B cell (primary cell): ENCODE measurements at regions not wholly inside any gene's neighbourhood (a gene's known extent, or its start where the extent isn't known, plus 50 kb on each side); places are given as distances from the start of the nearest gene placed in this dataset.

ENCODE experiments used
- ATAC-seq: fragments of 200-7000 bp; cut with Tn5 transposase; one replicate; pipeline ENCODE4 v1.10.0; 2021; ENCODE audit warnings: low read depth, mild to moderate bottlenecking, moderate number of reproducible peaks, moderate library complexity
- CTCF ChIA-PET: fragments of 350-600 bp; sonication (Branson Sonifier 250); formaldehyde crosslinking; loops from one replicate; lab custom pipeline; 2021; ENCODE audit warnings: antibody characterized with exemption, inconsistent platforms; lab: Charles Lee
- POLR2A ChIA-PET: fragments of 350-600 bp; sonication (Branson Sonifier 250); formaldehyde crosslinking; loops from one replicate; lab custom pipeline; 2021; ENCODE audit warnings: antibody characterized with exemption; lab: Charles Lee
- DNase-seq: peaks from one replicate; pipeline ENCODE4 v3.0.0; 2013
- H2AFZ ChIP-seq: 2 replicates; pipeline ENCODE4 v1.6.1; 2012; ENCODE audit warnings: mild to moderate bottlenecking, low read depth, low read length; ENCODE audit not compliant: insufficient read depth, poor library complexity, severe bottlenecking
- H3K27ac ChIP-seq, 2 donors: 1 replicate in 1 of 2; 2 replicates in 1 of 2; pipeline ENCODE4 v1.5.1; 2012 to 2013; ENCODE audit warnings: low read length in 2 of 2, mild to moderate bottlenecking in 2 of 2, moderate library complexity in 1 of 2
- H3K27me3 ChIP-seq, 4 experiments: fragments of 200-600 bp in 1 of 4; sonication (generic) in 1 of 4; replicated peaks in 1 of 4; 1 replicate in 2 of 4; 2 replicates in 2 of 4; pipeline versions ENCODE4 v1.6.1 to v1.7.0; 2013 to 2016; ENCODE audit warnings: low read length in 3 of 4, mild to moderate bottlenecking in 2 of 4, mixed read lengths in 1 of 4, moderate library complexity in 1 of 4; ENCODE audit not compliant: insufficient read depth in 4 of 4, control insufficient read depth in 3 of 4; ENCODE audit errors: control extremely low read depth in 1 of 4
- H3K36me3 ChIP-seq, 2 experiments: replicated peaks in 1 of 2; 1 replicate in 1 of 2; 2 replicates in 1 of 2; pipeline versions ENCODE4 v1.6.1 to v1.7.1; 2013; ENCODE audit warnings: low read length in 1 of 2; ENCODE audit not compliant: insufficient read depth in 2 of 2, control insufficient read depth in 1 of 2; ENCODE audit errors: control extremely low read depth in 1 of 2, extremely low read depth in 1 of 2
- H3K4me1 ChIP-seq, 2 donors: fragments of 200-600 bp in 1 of 2; sonication (generic) in 1 of 2; 1 replicate in 1 of 2; 2 replicates in 1 of 2; pipeline versions ENCODE4 v1.5.1 to v1.6.1; 2013 to 2017; ENCODE audit warnings: low read length in 2 of 2; ENCODE audit not compliant: control insufficient read depth in 2 of 2, insufficient read depth in 2 of 2
- H3K4me2 ChIP-seq: replicated peaks from 2 replicates; pipeline ENCODE3; 2012; ENCODE audit warnings: mild to moderate bottlenecking, low read depth, low read length; ENCODE audit not compliant: poor library complexity, severe bottlenecking
- H3K4me3 ChIP-seq, 5 experiments: fragments of 200-600 bp in 1 of 5; sonication (generic) in 1 of 5; 1 replicate in 3 of 5; 2 replicates in 2 of 5; pipeline versions ENCODE4 v1.5.1 to v1.7.0; 2011 to 2016; ENCODE audit warnings: low read length in 4 of 5, mild to moderate bottlenecking in 4 of 5, low read depth in 2 of 5, control low read depth in 1 of 5, moderate library complexity in 1 of 5; ENCODE audit not compliant: insufficient read depth in 1 of 5; ENCODE audit errors: control extremely low read depth in 1 of 5, extremely low read depth in 1 of 5
- H3K79me2 ChIP-seq: fragments of 200-600 bp; sonication (generic); one replicate; pipeline ENCODE4 v1.6.0; 2016; ENCODE audit warnings: low read length; ENCODE audit not compliant: control insufficient read depth, insufficient read depth
- H3K9ac ChIP-seq: fragments of 200-600 bp; sonication (generic); 2 replicates; pipeline ENCODE4 v1.6.1; 2017; ENCODE audit warnings: mild to moderate bottlenecking, low read length, moderate library complexity
- H3K9me3 ChIP-seq, 3 donors: one replicate each; pipeline versions ENCODE4 v1.6.1 to v1.7.1; 2013; ENCODE audit warnings: low read length in 2 of 3; ENCODE audit not compliant: control insufficient read depth in 2 of 3, insufficient read depth in 1 of 3; ENCODE audit errors: control extremely low read depth in 1 of 3
- H4K20me1 ChIP-seq: 2 replicates; pipeline ENCODE4 v1.6.0; 2012; ENCODE audit warnings: mild to moderate bottlenecking, low read length; ENCODE audit not compliant: insufficient read depth, control insufficient read depth, poor library complexity, severe bottlenecking
- H3K27ac Mint-ChIP-seq: one replicate; pipeline ENCODE4 v1.8.0; 2021; ENCODE audit warnings: mixed read lengths
- H3K27me3 Mint-ChIP-seq: one replicate; pipeline ENCODE4 v1.8.0; 2021; ENCODE audit warnings: mixed read lengths
- H3K4me1 Mint-ChIP-seq: one replicate; pipeline ENCODE4 v1.8.0; 2021; ENCODE audit warnings: mixed read lengths
- H3K4me3 Mint-ChIP-seq: one replicate; pipeline ENCODE4 v1.8.0; 2021; ENCODE audit warnings: mixed read lengths
- H3K9me3 Mint-ChIP-seq: one replicate; pipeline ENCODE4 v1.8.0; 2022; ENCODE audit warnings: mixed read lengths; ENCODE audit not compliant: insufficient read depth
- CTCF ChIP-seq: fragments of 200-600 bp; IDR thresholded peaks from one replicate; pipeline ENCODE4 v1.8.0; 2022; ENCODE audit warnings: antibody characterized with exemption, mild to moderate bottlenecking
- EZH2 ChIP-seq: IDR thresholded peaks from 2 replicates; pipeline ENCODE4 v1.6.1; 2012; ENCODE audit warnings: borderline replicate concordance, low read depth, mild to moderate bottlenecking, moderate library complexity, low read length; ENCODE audit not compliant: insufficient read depth, poor library complexity, severe bottlenecking
- WGBS: methylation state at CpG from one replicate; pipeline ENCODE4 v1.1.5; 2013; ENCODE audit warnings: missing lambda C conversion rate; ENCODE audit not compliant: insufficient coverage; 5-methylcytosine and 5-hydroxymethylcytosine counted together
- intact Hi-C: fragments of 100-400 bp; cut with micrococcal nuclease; formaldehyde crosslinking; loops from one replicate; pipeline ENCODE4 v1.10.0; 2022

DNA sequence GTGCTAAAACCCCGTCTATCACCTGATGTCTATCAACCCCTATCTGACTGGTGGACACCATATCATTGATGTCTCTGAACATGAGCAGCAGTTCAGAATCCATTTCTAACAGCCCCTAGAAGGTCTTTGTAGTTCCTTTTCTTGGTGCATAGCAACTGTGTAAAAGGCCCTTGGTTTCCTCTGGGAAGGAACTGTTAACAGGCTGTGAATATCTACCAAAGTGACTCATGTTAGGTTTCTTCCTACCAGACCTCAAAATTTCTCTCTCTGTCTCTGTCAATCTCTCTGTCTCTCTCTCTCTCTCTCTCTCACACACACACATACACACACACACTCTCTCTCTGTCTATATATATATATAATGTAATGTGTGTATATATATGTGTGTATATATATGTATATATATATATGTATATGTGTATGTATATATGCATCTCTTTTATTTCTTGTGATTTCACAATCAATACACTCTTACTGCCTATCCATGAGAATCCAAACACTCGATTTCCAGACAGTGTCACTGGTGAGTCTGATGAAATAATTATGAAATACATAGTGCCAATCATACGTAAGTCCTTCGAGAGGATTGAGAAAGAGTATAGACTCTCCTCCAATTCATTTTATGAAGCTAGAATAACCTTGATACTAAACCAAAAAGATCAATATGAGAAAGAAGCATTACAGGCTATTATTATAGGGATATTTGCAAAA, 335.9 kb upstream of the SLCO3A1 start:
- 80% methylated on average over 1 of the region's 4 CpGs for WGBS
- Histone ChIP-seq H3K27ac (no peak overlapping the region), H4K20me1 (no peaks in the 10 kb centered on the region), H3K27me3 (no peaks in the 10 kb centered on the region), H3K9ac (no peak overlapping the region), H2AFZ (no peak overlapping the region), H3K4me1 (no peaks in the 10 kb centered on the region), H3K4me3 (no peak overlapping the region), H3K4me2 (no peak overlapping the region), H3K79me2 (no peaks in the 10 kb centered on the region), H3K36me3 (no peaks in the 10 kb centered on the region), H3K9me3 (no peaks in the 10 kb centered on the region)
- DNase-seq, result no peak
- TF ChIP-seq CTCF (no peak), EZH2 (no peak)
- intact Hi-C loops, result no loop called here
- Mint-ChIP-seq H3K27me3 (peaks cover 3% of the 10 kb centered on the region), H3K4me1 (no peaks in the 10 kb centered on the region), H3K4me3 (no peak overlapping the region), H3K27ac (no peak overlapping the region), H3K9me3 (no peaks in the 10 kb centered on the region)
- ChIA-PET CTCF (no interaction called here), POLR2A (no interaction called here)
- ATAC-seq, result no peak

DNA sequence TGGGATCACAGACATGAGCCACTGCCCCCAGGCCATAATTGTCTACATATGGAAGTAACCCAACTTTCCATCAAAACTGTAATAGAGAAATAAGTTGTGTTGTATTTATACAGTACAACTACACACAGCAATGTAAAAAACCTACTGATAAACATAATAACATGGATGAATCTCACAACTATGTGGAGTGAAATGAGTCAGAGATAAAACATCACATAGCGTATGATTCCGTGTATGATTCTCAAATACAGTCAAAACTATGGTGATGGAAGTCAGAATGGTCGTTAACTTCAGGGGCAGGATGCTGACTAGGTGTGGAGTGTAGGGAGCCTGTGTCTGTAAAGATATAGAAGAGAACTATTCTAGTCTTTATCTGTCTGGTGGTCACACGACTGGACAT, 332.7 kb upstream of the SLCO3A1 start:
- Histone ChIP-seq H4K20me1 (no peaks in the 10 kb centered on the region), H3K27ac (no peak overlapping the region), H3K4me3 (no peak overlapping the region), H3K36me3 (no peaks in the 10 kb centered on the region), H2AFZ (no peak overlapping the region), H3K27me3 (no peaks in the 10 kb centered on the region), H3K4me1 (no peaks in the 10 kb centered on the region), H3K9me3 (no peaks in the 10 kb centered on the region), H3K79me2 (no peaks in the 10 kb centered on the region), H3K9ac (no peak overlapping the region), H3K4me2 (no peak overlapping the region)
- Mint-ChIP-seq H3K27me3 (peaks cover 2% of the 10 kb centered on the region), H3K4me3 (no peak overlapping the region), H3K9me3 (no peaks in the 10 kb centered on the region), H3K4me1 (no peaks in the 10 kb centered on the region), H3K27ac (no peak overlapping the region)
- DNase-seq, result no peak
- CTCF ChIA-PET, result no interaction called here
- WGBS, result 64% methylated on average over 3 of the region's 4 CpGs
- intact Hi-C loops, result no loop called here
- TF ChIP-seq CTCF (no peak), EZH2 (no peak)
- ATAC-seq, result no peak
- POLR2A ChIA-PET, result no interaction called here
